HCT116 (cell line): ENCODE measurements at regions not wholly inside any gene's neighbourhood (a gene's known extent, or its start where the extent isn't known, plus 50 kb on each side); places are given as distances from the start of the nearest gene placed in this dataset.

Experiments used
- ATAC-seq: fragments of 200-7000 bp; cut with Tn5 transposase; 2 replicates; pipeline ENCODE4 v1.9.1; 2020; ENCODE audit warnings: mild to moderate bottlenecking, moderate library complexity
- BruUV-seq: library from RNA; stranded (reverse); fragments of 400-500 nt; replicated peaks from 2 replicates; lab custom pipeline; 2021; lab: Mats Ljungman, UMichigan
- CTCF ChIA-PET: fragments of 300-600 bp; sonication (Branson Sonifier 250); formaldehyde crosslinking; loops from one replicate; lab custom pipeline; 2021; ENCODE audit warnings: antibody characterized with exemption; lab: Charles Lee
- POLR2A ChIA-PET: fragments of 300-600, 350-600 bp; sonication (Branson Sonifier 250); formaldehyde crosslinking; loops from one replicate; lab custom pipeline; 2021; ENCODE audit warnings: antibody characterized with exemption; lab: Charles Lee
- RAD21 ChIA-PET, 2 experiments: fragments of 300-600 bp; sonication (Branson Sonifier 250); formaldehyde crosslinking; loops; one replicate each; lab custom pipeline; 2023; ENCODE audit warnings: low total read pairs in 2 of 2; ENCODE audit not compliant: uncharacterized antibody in 2 of 2, unreplicated experiment in 2 of 2, low non-redundant PET in 1 of 2; lab: Charles Lee
- DNase-seq: peaks from one replicate; pipeline ENCODE4 v3.0.0-alpha.2; 2010; ENCODE audit warnings: low read depth, low spot score
- H2AFZ ChIP-seq: fragments of 200-600 bp; shearing (Covaris generic), sonication (generic); 2 replicates; pipeline ENCODE4 v1.6.1; 2017; ENCODE audit warnings: low read depth, mixed run types, mixed read lengths, antibody characterized with exemption, low read length; ENCODE audit not compliant: poor library complexity, severe bottlenecking
- H3K27ac ChIP-seq: 2 replicates; pipeline ENCODE4 v1.5.1; 2012; ENCODE audit warnings: low read depth, low read length
- H3K27me3 ChIP-seq: fragments of 200-600 bp; sonication (generic); 2 replicates; pipeline ENCODE4 v1.6.1; 2016; ENCODE audit warnings: mixed run types, low read length, mixed read lengths; ENCODE audit not compliant: insufficient read depth
- H3K36me3 ChIP-seq, 2 experiments: fragments of 200-500 bp in 1 of 2; fragments of 200-600 bp in 1 of 2; sonication (Bioruptor generic) in 1 of 2; sonication (generic) in 1 of 2; 2 replicates each; pipeline versions ENCODE4 v1.5.1 to v1.6.1; 2014 to 2016; ENCODE audit warnings: low read length in 2 of 2, inconsistent platforms in 1 of 2, mixed read lengths in 1 of 2, mixed run types in 1 of 2; ENCODE audit not compliant: insufficient read depth in 2 of 2, control insufficient read depth in 1 of 2
- H3K4me1 ChIP-seq, 2 experiments: fragments of 200-600 bp in 1 of 2; sonication (generic) in 1 of 2; 2 replicates each; pipeline versions ENCODE4 v1.5.1 to v1.6.1; 2012 to 2017; ENCODE audit warnings: low read length in 2 of 2, inconsistent platforms in 1 of 2, mild to moderate bottlenecking in 1 of 2, mixed read lengths in 1 of 2, mixed run types in 1 of 2, moderate library complexity in 1 of 2; ENCODE audit not compliant: insufficient read depth in 2 of 2, control insufficient read depth in 1 of 2
- H3K4me2 ChIP-seq: fragments of 200-600 bp; sonication (generic); 2 replicates; pipeline ENCODE4 v1.6.1; 2017; ENCODE audit warnings: mixed run types, low read length, mixed read lengths
- H3K4me3 ChIP-seq, 2 experiments: fragments of 200-600 bp in 1 of 2; sonication (generic) in 1 of 2; replicated peaks in 1 of 2; 2 replicates each; pipeline ENCODE4 v1.5.1; 2011 to 2016; ENCODE audit warnings: low read length in 2 of 2, control low read depth in 1 of 2, low read depth in 1 of 2, mild to moderate bottlenecking in 1 of 2, mixed read lengths in 1 of 2, mixed run types in 1 of 2
- H3K79me2 ChIP-seq: fragments of 200-600 bp; sonication (generic); 2 replicates; pipeline ENCODE4 v1.6.1; 2017; ENCODE audit warnings: mild to moderate bottlenecking, mixed run types, low read length, moderate library complexity, mixed read lengths; ENCODE audit not compliant: insufficient read depth
- H3K9ac ChIP-seq: fragments of 200-600 bp; sonication (generic); 2 replicates; pipeline ENCODE4 v1.6.1; 2016; ENCODE audit warnings: low read length, mixed read lengths
- H3K9me2 ChIP-seq: fragments of 200-600 bp; sonication (generic), shearing (Covaris generic); 2 replicates; pipeline ENCODE4 v1.6.1; 2017; ENCODE audit warnings: mixed run types, mild to moderate bottlenecking, moderate library complexity; ENCODE audit not compliant: insufficient read depth
- H3K9me3 ChIP-seq, 2 experiments: fragments of 200-500 bp in 1 of 2; fragments of 200-600 bp in 1 of 2; sonication (Bioruptor generic) in 1 of 2; sonication (generic) in 1 of 2; 2 replicates each; pipeline ENCODE4 v1.6.1; 2014 to 2017; ENCODE audit warnings: low read length in 2 of 2, mixed read lengths in 2 of 2, inconsistent platforms in 1 of 2, low read depth in 1 of 2, mild to moderate bottlenecking in 1 of 2, mixed run types in 1 of 2, moderate library complexity in 1 of 2; ENCODE audit not compliant: control insufficient read depth in 1 of 2, insufficient read depth in 1 of 2
- H4K20me1 ChIP-seq: fragments of 200-600 bp; sonication (generic), shearing (Covaris generic); 2 replicates; pipeline ENCODE4 v1.6.1; 2017; ENCODE audit warnings: mixed run types, mild to moderate bottlenecking, moderate library complexity; ENCODE audit not compliant: insufficient read depth
- CBX3 ChIP-seq: IDR thresholded peaks from 2 replicates; pipeline ENCODE4 v1.6.1; 2012; ENCODE audit warnings: low read depth
- CTCF ChIP-seq, 3 experiments: fragments of 200-600 bp in 1 of 3; sonication (generic) in 1 of 3; IDR thresholded peaks in 2 of 3; conservative IDR thresholded peaks in 1 of 3; 2 replicates each; pipeline ENCODE4 v1.5.1; 2012 to 2017; ENCODE audit warnings: low read depth in 2 of 3, low read length in 2 of 3, antibody characterized with exemption in 1 of 3, borderline replicate concordance in 1 of 3, control low read depth in 1 of 3, mild to moderate bottlenecking in 1 of 3, mixed read lengths in 1 of 3, mixed run types in 1 of 3, moderate library complexity in 1 of 3; ENCODE audit not compliant: insufficient read depth in 1 of 3
- EGR1 ChIP-seq: IDR thresholded peaks from 2 replicates; pipeline ENCODE4 v1.6.1; 2012; ENCODE audit warnings: low read depth
- ELF1 ChIP-seq: IDR thresholded peaks from 2 replicates; pipeline ENCODE4 v1.6.1; 2012; ENCODE audit warnings: low read depth, borderline replicate concordance
- EZH2 ChIP-seq: fragments of 200-600 bp; sonication (generic); IDR thresholded peaks from 2 replicates; pipeline ENCODE4 v1.6.1; 2017; ENCODE audit warnings: antibody characterized with exemption, mixed run types
- EZH2phosphoT487 ChIP-seq: fragments of 200-600 bp; IDR thresholded peaks from 2 replicates; pipeline ENCODE4 v1.6.1; 2018; ENCODE audit warnings: antibody characterized with exemption, borderline replicate concordance
- JUND ChIP-seq: IDR thresholded peaks from 2 replicates; pipeline ENCODE4 v1.6.1; 2012
- POLR2A ChIP-seq: IDR thresholded peaks from 2 replicates; pipeline ENCODE4 v1.7.0; 2011; ENCODE audit warnings: borderline replicate concordance; ENCODE audit not compliant: insufficient read depth, insufficient read length; ENCODE audit errors: extremely low read depth
- POLR2AphosphoS5 ChIP-seq: IDR thresholded peaks from 2 replicates; pipeline ENCODE4 v1.6.1; 2011; ENCODE audit warnings: mild to moderate bottlenecking, low read depth, low read length, moderate library complexity
- RAD21 ChIP-seq: IDR thresholded peaks from 2 replicates; pipeline ENCODE4 v1.6.1; 2012; ENCODE audit warnings: low read depth, mild to moderate bottlenecking
- SIN3A ChIP-seq: IDR thresholded peaks from 2 replicates; pipeline ENCODE4 v1.6.1; 2012; ENCODE audit warnings: low read depth
- SP1 ChIP-seq: IDR thresholded peaks from 2 replicates; pipeline ENCODE4 v1.6.1; 2012; ENCODE audit warnings: low read depth
- SRF ChIP-seq: IDR thresholded peaks from 2 replicates; pipeline ENCODE4 v1.6.1; 2012; ENCODE audit warnings: low read depth
- YY1 ChIP-seq: IDR thresholded peaks from 2 replicates; pipeline ENCODE4 v1.6.1; 2011; ENCODE audit warnings: low read length, low read depth, moderate library complexity, mild to moderate bottlenecking; ENCODE audit not compliant: insufficient replicate concordance; ENCODE audit errors: extremely low read depth
- ZBTB33 ChIP-seq: IDR thresholded peaks from 2 replicates; pipeline ENCODE4 v1.6.1; 2011; ENCODE audit warnings: mild to moderate bottlenecking, low read length, moderate library complexity; ENCODE audit not compliant: insufficient replicate concordance; ENCODE audit errors: extremely low read depth
- ZFX ChIP-seq: fragments of 450-650 bp; IDR thresholded peaks from 2 replicates; pipeline ENCODE4 v1.6.1; 2017
- ZNF274 ChIP-seq: fragments of 200-500 bp; sonication (Bioruptor generic); IDR thresholded peaks from 2 replicates; pipeline ENCODE4 v1.6.1; 2014; ENCODE audit warnings: mild to moderate bottlenecking, low read depth, low read length, inconsistent platforms
- intact Hi-C: fragments of 100-400 bp; cut with micrococcal nuclease; formaldehyde crosslinking; loops from 2 replicates; pipeline ENCODE4 v1.10.0; 2022
- TF ChIP-seq, protein P1 (sequence below): IDR thresholded peaks from 2 replicates; pipeline ENCODE4 v1.6.1; 2012; ENCODE audit warnings: low read depth
- TF ChIP-seq, protein P2 (sequence below): IDR thresholded peaks from 2 replicates; pipeline ENCODE4 v1.6.1; 2012

DNA sequence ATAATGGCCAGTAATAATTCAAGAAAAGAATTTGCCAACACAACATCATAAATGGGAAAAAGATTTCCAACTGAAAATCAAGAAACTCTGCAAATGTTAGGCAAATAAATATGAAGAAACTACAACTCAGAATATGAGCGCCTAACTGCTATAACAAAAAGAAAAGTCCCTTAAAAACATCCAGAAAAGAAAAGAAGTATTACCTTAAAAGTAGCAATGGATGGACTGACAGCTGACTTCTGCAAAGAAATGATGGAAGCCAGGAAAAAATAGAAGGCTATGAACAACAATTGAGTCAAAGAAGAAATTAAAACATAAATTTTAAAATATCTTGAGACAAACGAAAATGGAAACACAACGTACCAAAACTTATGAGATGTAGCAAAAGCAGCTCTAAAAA is 482.3 kb upstream of the ZNF507 start:
- Histone ChIP-seq H3K9ac (no peak overlapping the region), H2AFZ (no peak overlapping the region), H4K20me1 (no peaks in the 10 kb centered on the region), H3K4me1 (no peaks in the 10 kb centered on the region), H3K9me3 (peaks cover 20% of the 10 kb centered on the region in 2 experiments; a peak in 3 of 4 replicates), H3K36me3 (no peaks in the 10 kb centered on the region), H3K9me2 (no peaks in the 10 kb centered on the region), H3K79me2 (no peaks in the 10 kb centered on the region), H3K27me3 (no peaks in the 10 kb centered on the region), H3K27ac (no peak overlapping the region), H3K4me3 (no peak overlapping the region), H3K4me2 (no peak overlapping the region)
- RAD21 ChIA-PET = no interaction called here
- no peak for DNase-seq
- no TSS peak for BruUV-seq
- CTCF ChIA-PET = no interaction called here
- POLR2A ChIA-PET = no interaction called here
- intact Hi-C loops = no loop called here
- no peak for TF ChIP-seq SP1
- TF ChIP-seq ZFX = no peak
- no peak for TF ChIP-seq POLR2A
- no peak for TF ChIP-seq POLR2AphosphoS5
- no peak for TF ChIP-seq ZBTB33
- TF ChIP-seq JUND = no peak
- TF ChIP-seq, protein P1, sequence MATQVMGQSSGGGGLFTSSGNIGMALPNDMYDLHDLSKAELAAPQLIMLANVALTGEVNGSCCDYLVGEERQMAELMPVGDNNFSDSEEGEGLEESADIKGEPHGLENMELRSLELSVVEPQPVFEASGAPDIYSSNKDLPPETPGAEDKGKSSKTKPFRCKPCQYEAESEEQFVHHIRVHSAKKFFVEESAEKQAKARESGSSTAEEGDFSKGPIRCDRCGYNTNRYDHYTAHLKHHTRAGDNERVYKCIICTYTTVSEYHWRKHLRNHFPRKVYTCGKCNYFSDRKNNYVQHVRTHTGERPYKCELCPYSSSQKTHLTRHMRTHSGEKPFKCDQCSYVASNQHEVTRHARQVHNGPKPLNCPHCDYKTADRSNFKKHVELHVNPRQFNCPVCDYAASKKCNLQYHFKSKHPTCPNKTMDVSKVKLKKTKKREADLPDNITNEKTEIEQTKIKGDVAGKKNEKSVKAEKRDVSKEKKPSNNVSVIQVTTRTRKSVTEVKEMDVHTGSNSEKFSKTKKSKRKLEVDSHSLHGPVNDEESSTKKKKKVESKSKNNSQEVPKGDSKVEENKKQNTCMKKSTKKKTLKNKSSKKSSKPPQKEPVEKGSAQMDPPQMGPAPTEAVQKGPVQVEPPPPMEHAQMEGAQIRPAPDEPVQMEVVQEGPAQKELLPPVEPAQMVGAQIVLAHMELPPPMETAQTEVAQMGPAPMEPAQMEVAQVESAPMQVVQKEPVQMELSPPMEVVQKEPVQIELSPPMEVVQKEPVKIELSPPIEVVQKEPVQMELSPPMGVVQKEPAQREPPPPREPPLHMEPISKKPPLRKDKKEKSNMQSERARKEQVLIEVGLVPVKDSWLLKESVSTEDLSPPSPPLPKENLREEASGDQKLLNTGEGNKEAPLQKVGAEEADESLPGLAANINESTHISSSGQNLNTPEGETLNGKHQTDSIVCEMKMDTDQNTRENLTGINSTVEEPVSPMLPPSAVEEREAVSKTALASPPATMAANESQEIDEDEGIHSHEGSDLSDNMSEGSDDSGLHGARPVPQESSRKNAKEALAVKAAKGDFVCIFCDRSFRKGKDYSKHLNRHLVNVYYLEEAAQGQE = no peak
- TF ChIP-seq, protein P2, sequence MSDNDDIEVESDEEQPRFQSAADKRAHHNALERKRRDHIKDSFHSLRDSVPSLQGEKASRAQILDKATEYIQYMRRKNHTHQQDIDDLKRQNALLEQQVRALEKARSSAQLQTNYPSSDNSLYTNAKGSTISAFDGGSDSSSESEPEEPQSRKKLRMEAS = no peak
- no peak for TF ChIP-seq EZH2
- TF ChIP-seq RAD21 = no peak
- TF ChIP-seq EGR1 = no peak
- no peak for TF ChIP-seq SIN3A
- no peak for TF ChIP-seq CTCF (IDR thresholded peaks at IDR 0.05 in 2 of 3, conservative IDR thresholded peaks at IDR 0.05 in 1 of 3; ENCODE audit: borderline replicate concordance in 1 of 3, insufficient read depth in 1 of 3, low read depth in 2 of 3, low read length in 2 of 3)
- TF ChIP-seq EZH2phosphoT487 = no peak
- TF ChIP-seq SRF = no peak
- no peak for TF ChIP-seq ELF1
- TF ChIP-seq YY1 = no peak
- TF ChIP-seq ZNF274 = no peak
- no peak for TF ChIP-seq CBX3
- no peak for ATAC-seq
